Adipocyte (in vitro differentiated cells): ENCODE measurements at regions not wholly inside any gene's neighbourhood (a gene's known extent, or its start where the extent isn't known, plus 50 kb on each side); places are given as distances from the start of the nearest gene placed in this dataset.

Experiments used
- DNase-seq: peaks from one replicate; pipeline ENCODE4 v3.0.0-alpha.2; 2015; ENCODE audit warnings: low read depth
- H3K27me3 ChIP-seq: replicated peaks from 2 replicates; pipeline ENCODE4 v1.7.0; 2013; ENCODE audit warnings: mild to moderate bottlenecking, low read length, moderate library complexity; ENCODE audit not compliant: control insufficient read depth, insufficient read depth
- H3K36me3 ChIP-seq: 2 replicates; pipeline ENCODE4 v1.7.0; 2013; ENCODE audit warnings: low read length, mild to moderate bottlenecking, moderate library complexity; ENCODE audit not compliant: control insufficient read depth, insufficient read depth, severe bottlenecking
- H3K4me1 ChIP-seq: 2 replicates; pipeline ENCODE4 v1.7.0; 2013; ENCODE audit warnings: mild to moderate bottlenecking, low read length, moderate library complexity; ENCODE audit not compliant: control insufficient read depth, insufficient read depth
- H3K4me3 ChIP-seq: 2 replicates; pipeline ENCODE4 v1.7.0; 2013; ENCODE audit warnings: mild to moderate bottlenecking, low read length, moderate library complexity
- H3K9ac ChIP-seq: 2 replicates; pipeline ENCODE4 v1.7.0; 2013; ENCODE audit warnings: mild to moderate bottlenecking, low read length, moderate library complexity
- H3K9me3 ChIP-seq: 2 replicates; pipeline ENCODE4 v1.7.0; 2013; ENCODE audit warnings: mild to moderate bottlenecking, low read length, moderate library complexity; ENCODE audit not compliant: control insufficient read depth

- Histone ChIP-seq H3K36me3 (no peaks in the 10 kb centered on the region), H3K4me3 (no peak overlapping the region), H3K9me3 (no peaks in the 10 kb centered on the region), H3K27me3 (no peaks in the 10 kb centered on the region), H3K9ac (no peak overlapping the region), H3K4me1 (no peaks in the 10 kb centered on the region)
- DNase-seq, result no peak
Observed at GRCh38 chr1:195721210-195721971, 886.8 kb downstream of the KCNT2 start.

- H3K36me3 ChIP-seq, result no peaks in the 10 kb centered on the region
Observed at GRCh38 chr1:195717651-195718050, 890.6 kb downstream of the KCNT2 start.

GRCh38 chr1:195715652-195716051 lies 892.6 kb downstream of the KCNT2 start:
- DNase-seq, result no peak
- Histone ChIP-seq H3K4me1 (no peaks in the 10 kb centered on the region), H3K27me3 (no peaks in the 10 kb centered on the region), H3K36me3 (no peaks in the 10 kb centered on the region), H3K4me3 (no peak overlapping the region), H3K9ac (no peak overlapping the region), H3K9me3 (no peaks in the 10 kb centered on the region)

More at GRCh38 chr1:195717651-195718050, 890.6 kb downstream of the KCNT2 start:
- no peak overlapping the region for H3K4me3 ChIP-seq
- peak; percentile 56 for DNase-seq
- H3K4me1 ChIP-seq, result no peaks in the 10 kb centered on the region
- H3K9me3 ChIP-seq, result no peaks in the 10 kb centered on the region
- H3K9ac ChIP-seq, result no peak overlapping the region
- no peaks in the 10 kb centered on the region for H3K27me3 ChIP-seq

- Histone ChIP-seq H3K4me3 (no peak overlapping the region), H3K4me1 (no peaks in the 10 kb centered on the region), H3K9me3 (no peaks in the 10 kb centered on the region), H3K36me3 (no peaks in the 10 kb centered on the region), H3K9ac (no peak overlapping the region), H3K27me3 (no peaks in the 10 kb centered on the region)
- peak; percentile 69 for DNase-seq
Observed at GRCh38 chr1:195714248-195714647, 894.0 kb downstream of the KCNT2 start.

- H3K4me1 ChIP-seq, result no peaks in the 10 kb centered on the region
- no peak for DNase-seq
- no peak overlapping the region for H3K4me3 ChIP-seq
- no peaks in the 10 kb centered on the region for H3K27me3 ChIP-seq
- H3K9me3 ChIP-seq, result no peaks in the 10 kb centered on the region
- H3K36me3 ChIP-seq, result no peaks in the 10 kb centered on the region
- no peak overlapping the region for H3K9ac ChIP-seq
Observed at GRCh38 chr1:195709821-195710220, 898.4 kb downstream of the KCNT2 start.

- no peak for DNase-seq
Observed at GRCh38 chr1:195704028-195704427, 904.2 kb downstream of the KCNT2 start.

GRCh38 chr1:195701149-195701548 lies 907.1 kb downstream of the KCNT2 start:
- DNase-seq, result no peak
- Histone ChIP-seq H3K9ac (no peak overlapping the region), H3K9me3 (no peaks in the 10 kb centered on the region), H3K4me1 (no peaks in the 10 kb centered on the region), H3K36me3 (no peaks in the 10 kb centered on the region), H3K27me3 (no peaks in the 10 kb centered on the region), H3K4me3 (no peak overlapping the region)

More at GRCh38 chr1:195704028-195704427, 904.2 kb downstream of the KCNT2 start:
- H3K27me3 ChIP-seq, result no peaks in the 10 kb centered on the region
- H3K9ac ChIP-seq, result no peak overlapping the region
- no peak overlapping the region for H3K4me3 ChIP-seq
- H3K4me1 ChIP-seq, result no peaks in the 10 kb centered on the region
- no peaks in the 10 kb centered on the region for H3K36me3 ChIP-seq
- H3K9me3 ChIP-seq, result no peaks in the 10 kb centered on the region

GRCh38 chr1:195697130-195697529 lies 911.1 kb downstream of the KCNT2 start:
- H3K27me3 ChIP-seq, result no peaks in the 10 kb centered on the region
- no peak overlapping the region for H3K9ac ChIP-seq
- no peak for DNase-seq
- H3K4me3 ChIP-seq, result no peak overlapping the region
- no peaks in the 10 kb centered on the region for H3K9me3 ChIP-seq
- H3K36me3 ChIP-seq, result no peaks in the 10 kb centered on the region
- H3K4me1 ChIP-seq, result no peaks in the 10 kb centered on the region

GRCh38 chr1:195686764-195687163 lies 921.5 kb downstream of the KCNT2 start:
- no peak overlapping the region for H3K9ac ChIP-seq
- H3K4me1 ChIP-seq, result no peaks in the 10 kb centered on the region
- no peaks in the 10 kb centered on the region for H3K27me3 ChIP-seq
- H3K9me3 ChIP-seq, result no peaks in the 10 kb centered on the region
- H3K4me3 ChIP-seq, result no peak overlapping the region
- H3K36me3 ChIP-seq, result no peaks in the 10 kb centered on the region
- DNase-seq, result no peak

GRCh38 chr1:195664628-195665027 lies 943.6 kb downstream of the KCNT2 start:
- Histone ChIP-seq H3K27me3 (no peaks in the 10 kb centered on the region), H3K9ac (no peak overlapping the region), H3K9me3 (no peaks in the 10 kb centered on the region), H3K4me3 (no peak overlapping the region), H3K4me1 (peaks cover 14% of the 10 kb centered on the region), H3K36me3 (no peaks in the 10 kb centered on the region)
- peak; percentile 33 for DNase-seq

GRCh38 chr1:195663549-195664280 lies 944.5 kb downstream of the KCNT2 start:
- Histone ChIP-seq H3K27me3 (no peaks in the 10 kb centered on the region), H3K9ac (no peak overlapping the region), H3K4me3 (no peak overlapping the region), H3K4me1 (peaks cover 14% of the 10 kb centered on the region), H3K9me3 (no peaks in the 10 kb centered on the region), H3K36me3 (no peaks in the 10 kb centered on the region)
- DNase-seq, result peak; percentile 68
